HG03175 (cell line): ENCODE measurements at regions not wholly inside any gene's neighbourhood (a gene's known extent, or its start where the extent isn't known, plus 50 kb on each side); places are given as distances from the start of the nearest gene placed in this dataset.

Experiments used
- ATAC-seq: cut with Tn5 transposase; IDR thresholded peaks from one replicate; pipeline ENCODE4 v1.9.1; 2021; ENCODE audit warnings: mild to moderate bottlenecking, moderate library complexity; ENCODE audit not compliant: unreplicated experiment

GRCh38 chr5:93800988-93801811 is 59.8 kb upstream of the POU5F2 start:
- ATAC-seq, result peak; percentile 74

- no peak for ATAC-seq
Observed at GRCh38 chr5:93794954-93795353, 53.6 kb upstream of the POU5F2 start.

GRCh38 chr5:93793159-93793781 is 51.9 kb upstream of the POU5F2 start:
- ATAC-seq, result no peak

- no peak for ATAC-seq
Observed at GRCh38 chr5:93791518-93791972, 50.1 kb upstream of the POU5F2 start.
